AG20443 (cell line): ENCODE measurements at regions not wholly inside any gene's neighbourhood (a gene's known extent, or its start where the extent isn't known, plus 50 kb on each side); places are given as distances from the start of the nearest gene placed in this dataset.

Experiments used
- DNase-seq: peaks from one replicate; pipeline ENCODE4 v3.0.0; 2012; ENCODE audit warnings: low spot score, mixed read lengths

DNA sequence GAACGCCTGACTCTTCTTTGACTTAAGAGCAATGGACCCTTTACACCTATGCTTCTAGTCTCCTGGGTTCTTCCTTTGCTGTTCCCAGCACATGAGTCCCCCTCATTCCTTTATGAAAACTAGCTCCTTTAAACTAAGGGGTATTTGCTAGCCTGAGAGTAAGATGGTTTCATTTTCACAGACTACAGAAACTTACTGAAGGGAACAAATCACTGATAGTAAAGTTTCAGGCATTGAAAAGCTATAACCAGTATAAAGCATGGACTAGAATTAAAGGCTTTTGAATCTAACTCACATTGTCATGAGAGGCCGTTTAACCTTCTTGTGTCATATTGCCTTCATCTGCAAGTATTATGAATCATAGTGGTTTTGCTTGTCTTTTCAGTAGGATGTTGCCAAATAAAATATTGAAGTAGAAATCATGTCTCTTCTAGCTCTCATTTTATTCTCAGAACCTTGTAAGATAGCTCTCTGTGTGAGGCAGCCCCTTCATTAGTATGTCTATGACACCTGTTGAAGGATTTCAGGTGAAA, 765.9 kb downstream of the NR2F2 start:
- DNase-seq: no peak

- no peak for DNase-seq
Measured at GRCh38 chr15:97099040-97099439, 768.5 kb downstream of the NR2F2 start.

GRCh38 chr15:97101572-97101971, 771.1 kb downstream of the NR2F2 start:
- no peak for DNase-seq

DNA sequence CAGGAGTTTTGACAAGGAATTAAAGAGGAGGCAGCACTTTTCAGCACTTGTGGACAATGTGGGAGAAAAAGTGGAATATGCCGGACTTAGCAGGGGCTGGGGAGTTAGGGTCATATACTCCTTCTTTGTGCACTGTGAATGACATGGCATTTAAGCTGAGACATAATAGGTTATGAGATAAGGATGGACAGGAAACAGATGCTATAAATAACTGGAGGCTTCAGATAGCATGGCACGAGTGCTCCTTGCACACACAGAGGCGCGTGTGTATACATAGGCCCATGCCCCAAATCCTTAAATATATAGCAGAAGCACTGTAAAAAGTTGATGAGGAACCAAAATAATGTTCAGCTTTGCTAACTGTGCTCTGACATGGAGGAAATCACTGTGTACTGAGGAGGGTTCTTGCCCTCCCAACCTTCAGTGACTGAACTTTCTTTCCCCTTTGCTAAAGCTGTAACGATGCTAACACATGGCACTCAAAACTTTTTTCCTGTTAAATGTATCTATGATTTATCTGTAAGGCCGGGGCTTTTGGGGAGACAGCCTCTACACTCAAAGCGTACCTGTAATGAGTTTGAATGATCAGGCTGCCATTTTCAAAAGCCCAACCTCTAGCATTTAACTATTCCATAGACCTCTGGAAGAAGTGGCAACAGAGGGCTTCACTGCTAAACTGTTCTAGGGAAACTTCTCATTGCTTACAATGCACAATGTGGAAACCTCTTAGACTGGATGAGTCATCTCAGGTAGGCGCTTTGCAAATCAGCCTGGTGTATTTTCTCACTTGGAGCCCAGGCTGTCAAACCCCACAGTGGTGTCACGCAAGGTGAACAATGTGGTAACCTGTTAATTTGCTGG, 784.6 kb downstream of the NR2F2 start:
- no peak for DNase-seq

DNA sequence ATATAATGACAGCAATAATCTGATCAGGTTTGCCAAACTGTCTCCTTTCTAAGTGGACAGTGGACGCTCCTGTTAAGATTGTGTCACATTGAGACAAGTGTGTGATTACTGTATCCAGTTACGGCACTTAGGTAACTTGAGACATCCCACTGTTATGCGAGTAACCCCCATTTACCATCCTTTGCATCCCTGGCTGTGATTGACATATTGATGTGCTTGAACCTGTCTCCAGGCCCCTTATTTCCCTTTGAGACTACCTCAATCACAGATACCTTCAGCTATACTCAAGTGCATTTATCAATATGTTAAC, 785.2 kb downstream of the NR2F2 start:
- DNase-seq: no peak

DNA sequence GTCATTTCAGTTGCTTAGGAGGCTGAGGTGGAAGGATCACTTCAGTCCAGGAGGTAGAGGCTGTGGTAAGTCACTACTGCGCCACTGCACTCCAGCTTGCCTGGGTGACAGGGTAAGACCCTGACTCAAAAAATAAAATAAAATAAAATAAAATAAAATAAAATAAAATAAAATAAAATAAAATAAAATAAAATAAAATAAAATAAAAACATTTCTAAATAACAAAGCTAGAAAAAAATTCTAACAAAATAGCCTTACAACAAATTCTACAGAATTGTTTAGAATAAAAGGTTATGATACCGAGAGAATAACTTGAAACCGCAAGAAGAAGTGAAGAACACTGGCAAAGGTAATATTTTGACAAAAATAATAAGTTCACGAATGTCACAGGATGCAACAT, 794.3 kb downstream of the NR2F2 start:
- no peak for DNase-seq

GRCh38 chr15:97126553-97127233, 796.2 kb downstream of the NR2F2 start:
- DNase-seq: no peak

GRCh38 chr15:97129674-97130073, 799.2 kb downstream of the NR2F2 start:
- DNase-seq: no peak

- no peak for DNase-seq
Measured at GRCh38 chr15:97140216-97140615, 809.7 kb downstream of the NR2F2 start.

- no peak for DNase-seq
Measured at GRCh38 chr15:97141360-97141759, 810.9 kb downstream of the NR2F2 start.

DNA sequence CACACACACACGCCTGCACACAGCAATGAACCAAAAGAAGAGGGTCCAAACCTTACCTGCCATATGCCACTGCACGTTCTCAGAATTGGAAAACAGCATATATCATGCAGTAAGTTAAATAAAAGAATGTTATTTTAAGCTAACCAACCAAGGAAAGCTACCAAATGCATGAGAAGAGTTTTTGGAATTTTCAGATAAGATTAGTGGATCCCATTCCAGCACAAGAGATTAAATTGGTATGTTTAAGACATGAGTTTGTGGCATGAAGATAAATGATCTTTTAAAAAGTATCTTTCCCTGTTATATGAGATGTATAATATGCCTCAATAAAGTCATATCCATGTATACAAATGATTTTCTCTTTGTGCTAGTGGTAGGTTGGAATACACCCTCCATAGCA, 811.4 kb downstream of the NR2F2 start:
- no peak for DNase-seq

DNA sequence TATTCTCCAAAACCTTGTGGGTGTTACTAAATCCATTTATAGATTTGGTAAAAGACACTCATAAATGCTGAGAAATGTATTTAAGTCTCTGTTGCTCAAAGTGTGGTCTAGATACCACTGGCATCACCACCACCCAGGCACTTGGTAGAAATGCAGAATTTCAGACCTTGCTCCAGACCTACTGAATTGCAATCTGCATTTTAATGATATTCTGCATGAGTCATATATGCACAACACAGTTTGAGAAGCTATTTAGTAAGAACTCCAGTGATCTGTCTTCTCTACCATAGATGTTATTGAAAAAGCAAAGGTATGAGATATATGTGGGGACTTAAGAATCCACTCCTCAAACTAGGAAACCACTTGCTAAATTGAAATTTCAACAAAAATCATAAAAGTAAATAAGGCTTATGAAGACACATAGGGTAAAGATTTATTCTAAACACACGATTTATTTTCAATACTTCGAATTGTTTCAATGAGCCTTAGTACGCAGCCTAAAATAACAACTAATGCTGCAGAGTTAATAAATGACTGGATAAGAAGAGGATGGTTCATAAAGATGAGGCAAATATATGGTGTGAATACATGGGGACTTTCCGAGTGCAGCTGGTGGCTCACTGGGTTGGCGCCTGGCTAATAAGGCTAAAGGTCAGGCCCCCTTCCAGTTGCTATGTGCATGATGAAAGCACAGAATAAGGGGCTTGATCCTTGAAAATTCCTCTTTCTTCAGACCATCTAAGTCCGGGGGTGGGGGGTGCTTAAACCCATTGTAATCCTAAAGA, 813.3 kb downstream of the NR2F2 start:
- DNase-seq: no peak

DNA sequence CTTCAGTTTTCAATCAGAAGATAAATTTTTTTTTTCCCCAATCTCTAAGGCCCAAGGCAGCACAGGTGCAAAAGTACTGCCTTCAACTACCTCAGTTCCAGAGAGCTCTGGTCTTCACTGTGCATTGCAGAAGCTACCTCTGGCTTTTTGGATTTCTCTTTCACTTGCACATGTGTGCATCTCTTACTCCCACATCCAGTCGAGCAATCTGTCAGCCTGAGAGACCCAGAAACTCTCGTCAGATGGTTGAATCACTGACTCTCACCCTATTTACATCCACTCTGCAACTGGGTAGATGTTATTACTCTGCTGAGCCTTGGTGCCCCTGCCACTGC, 813.8 kb downstream of the NR2F2 start:
- no peak for DNase-seq

GRCh38 chr15:97146929-97147870, 813.3 kb upstream of the ARRDC4 start:
- no peak for DNase-seq

- DNase-seq: no peak
Measured at GRCh38 chr15:97153356-97153965, 807.0 kb upstream of the ARRDC4 start.

GRCh38 chr15:97156739-97157265, 803.7 kb upstream of the ARRDC4 start:
- no peak for DNase-seq

- no peak for DNase-seq
Measured at GRCh38 chr15:97162805-97163495, 797.6 kb upstream of the ARRDC4 start.

DNA sequence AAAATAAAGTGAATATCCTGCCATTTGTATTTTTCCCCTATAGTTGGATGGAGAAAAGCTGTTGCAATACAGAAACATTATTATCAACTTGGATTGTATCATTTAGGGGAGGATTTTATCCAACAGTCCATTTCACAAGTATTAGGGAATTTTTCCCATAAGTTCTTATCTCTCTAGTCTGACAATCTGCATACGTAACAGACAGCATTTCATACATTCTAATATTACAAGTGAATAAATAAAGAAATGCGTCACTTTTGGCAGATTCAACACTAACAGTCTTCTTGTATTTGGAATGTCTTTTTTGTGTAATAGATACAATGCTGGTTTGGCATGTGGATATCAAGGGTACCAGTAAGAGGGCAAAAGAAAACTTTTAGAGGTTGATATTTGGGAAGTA, 795.3 kb upstream of the ARRDC4 start:
- DNase-seq: no peak

DNA sequence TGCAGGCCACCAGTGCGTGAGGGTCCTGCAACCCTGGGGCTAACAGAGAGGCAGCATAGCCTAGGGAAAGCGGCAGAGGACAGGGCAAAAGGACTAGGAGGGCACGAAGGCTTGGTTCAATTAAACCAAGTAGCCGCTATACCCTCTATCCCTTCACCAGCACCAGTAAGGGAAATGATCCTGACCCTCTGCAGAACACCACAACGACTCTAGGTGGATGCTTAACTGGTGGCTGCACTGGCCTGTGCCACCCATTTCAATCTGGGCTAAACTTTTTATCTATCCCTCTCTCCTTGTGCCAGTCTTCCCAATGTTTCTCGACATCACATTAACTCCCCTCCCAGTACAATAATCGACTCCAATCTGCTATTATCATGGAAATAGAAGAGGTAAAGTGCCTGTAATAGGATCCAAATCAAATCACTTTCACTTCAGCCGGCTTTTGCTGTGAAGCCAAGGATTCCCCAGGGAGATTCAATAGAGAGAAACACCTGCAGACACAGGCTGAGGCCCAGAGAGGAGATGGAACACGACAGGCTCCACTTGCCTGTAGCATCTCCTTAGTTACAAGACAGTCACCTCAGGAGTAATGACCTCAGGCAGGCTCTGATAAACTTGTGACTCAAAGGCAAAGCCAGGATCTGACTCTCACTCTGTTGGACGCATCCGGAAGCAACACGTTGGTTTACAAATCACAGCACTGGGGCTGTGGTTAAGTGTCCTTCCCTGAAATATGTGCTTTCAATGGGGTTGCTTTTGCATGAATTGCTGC, 791.6 kb upstream of the ARRDC4 start:
- no peak for DNase-seq

- no peak for DNase-seq
Measured at GRCh38 chr15:97171556-97171955, 788.9 kb upstream of the ARRDC4 start.
